Kidney (tissue), 13 donors: ENCODE measurements at regions not wholly inside any gene's neighbourhood (a gene's known extent, or its start where the extent isn't known, plus 50 kb on each side); places are given as distances from the start of the nearest gene placed in this dataset.

Source experiments
- DNase-seq, 5 donors: peaks; one replicate each; pipeline ENCODE4 v3.0.0-alpha.2; 2013 to 2020
- FAIRE-seq: peaks from 2 replicates; lab custom pipeline; 2012; peaks lifted over from hg19 to GRCh38; lab: Jason Lieb, UNC
- H3K27ac ChIP-seq, 2 donors: one replicate each; pipeline ENCODE4 v1.7.0; 2013; ENCODE audit warnings: low read depth in 2 of 2, low read length in 2 of 2, inconsistent platforms in 1 of 2
- H3K27me3 ChIP-seq: one replicate; pipeline ENCODE4 v1.7.1; 2013; ENCODE audit warnings: low read length, inconsistent platforms; ENCODE audit not compliant: control insufficient read depth, insufficient read depth
- H3K36me3 ChIP-seq, 3 donors: one replicate each; pipeline versions ENCODE4 v1.7.0 to v1.7.1; 2013; ENCODE audit warnings: low read length in 3 of 3, control low read depth in 1 of 3, inconsistent platforms in 1 of 3; ENCODE audit not compliant: insufficient read depth in 3 of 3, control insufficient read depth in 2 of 3
- H3K4me1 ChIP-seq, 3 donors: one replicate each; pipeline versions ENCODE4 v1.7.0 to v1.7.1; 2013; ENCODE audit warnings: low read length in 3 of 3, inconsistent platforms in 1 of 3, low read depth in 1 of 3; ENCODE audit not compliant: control insufficient read depth in 2 of 3, insufficient read depth in 2 of 3
- H3K4me3 ChIP-seq, 3 donors: one replicate each; pipeline versions ENCODE4 v1.7.0 to v1.8.1; 2013; ENCODE audit warnings: low read length in 3 of 3, control low read depth in 1 of 3, inconsistent platforms in 1 of 3
- H3K9ac ChIP-seq, 3 donors: one replicate each; pipeline versions ENCODE4 v1.7.0 to v1.7.1; 2013; ENCODE audit warnings: low read length in 3 of 3, control low read depth in 1 of 3, inconsistent platforms in 1 of 3
- H3K9me3 ChIP-seq, 3 donors: one replicate each; pipeline versions ENCODE4 v1.7.0 to v1.7.1; 2013; ENCODE audit warnings: low read length in 3 of 3, control low read depth in 1 of 3, inconsistent platforms in 1 of 3; ENCODE audit not compliant: control insufficient read depth in 2 of 3, insufficient read depth in 1 of 3
- intact Hi-C: fragments of 100-400 bp; cut with DNase I; formaldehyde crosslinking; loops from one replicate; pipeline ENCODE4 v1.11.1; 2022
- TF ChIP-seq, protein P1 (sequence below): IDR thresholded peaks from 3 replicates; pipeline ENCODE4 v1.5.1; 2012; ENCODE audit warnings: mild to moderate bottlenecking, moderate library complexity, borderline replicate concordance; ENCODE audit not compliant: insufficient read depth; ENCODE audit errors: extremely low read depth
- donor health status: control.
- donor health status: control.
- donor health status: control.
- donor health status: control.
- donor health status: control.
- donor health status: DM: yes; HTN: yes; CAD: no.
- donor health status: Normal renal cell carcinoma (clear cell type).

- no peak overlapping the region for H3K9ac ChIP-seq
- H3K4me1 ChIP-seq: no peaks in the 10 kb centered on the region
- H3K27me3 ChIP-seq: no peaks in the 10 kb centered on the region
- H3K27ac ChIP-seq: no peak overlapping the region
- H3K4me3 ChIP-seq: no peak overlapping the region
- FAIRE-seq (no peak), DNase-seq (no peak)
- TF ChIP-seq, protein P1, sequence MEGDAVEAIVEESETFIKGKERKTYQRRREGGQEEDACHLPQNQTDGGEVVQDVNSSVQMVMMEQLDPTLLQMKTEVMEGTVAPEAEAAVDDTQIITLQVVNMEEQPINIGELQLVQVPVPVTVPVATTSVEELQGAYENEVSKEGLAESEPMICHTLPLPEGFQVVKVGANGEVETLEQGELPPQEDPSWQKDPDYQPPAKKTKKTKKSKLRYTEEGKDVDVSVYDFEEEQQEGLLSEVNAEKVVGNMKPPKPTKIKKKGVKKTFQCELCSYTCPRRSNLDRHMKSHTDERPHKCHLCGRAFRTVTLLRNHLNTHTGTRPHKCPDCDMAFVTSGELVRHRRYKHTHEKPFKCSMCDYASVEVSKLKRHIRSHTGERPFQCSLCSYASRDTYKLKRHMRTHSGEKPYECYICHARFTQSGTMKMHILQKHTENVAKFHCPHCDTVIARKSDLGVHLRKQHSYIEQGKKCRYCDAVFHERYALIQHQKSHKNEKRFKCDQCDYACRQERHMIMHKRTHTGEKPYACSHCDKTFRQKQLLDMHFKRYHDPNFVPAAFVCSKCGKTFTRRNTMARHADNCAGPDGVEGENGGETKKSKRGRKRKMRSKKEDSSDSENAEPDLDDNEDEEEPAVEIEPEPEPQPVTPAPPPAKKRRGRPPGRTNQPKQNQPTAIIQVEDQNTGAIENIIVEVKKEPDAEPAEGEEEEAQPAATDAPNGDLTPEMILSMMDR: no peak
- H3K36me3 ChIP-seq: no peaks in the 10 kb centered on the region
- H3K9me3 ChIP-seq: no peaks in the 10 kb centered on the region
- intact Hi-C loops: no loop called here
Measured at GRCh38 chr2:158893474-158893873, 75.0 kb upstream of the TANC1 start.

- FAIRE-seq (no peak), DNase-seq (no peak)
- no peaks in the 10 kb centered on the region for H3K4me1 ChIP-seq
- H3K4me3 ChIP-seq: no peak overlapping the region
- H3K36me3 ChIP-seq: no peaks in the 10 kb centered on the region
- no peak overlapping the region for H3K9ac ChIP-seq
- intact Hi-C loops: no loop called here
- TF ChIP-seq, protein P1: no peak
- no peaks in the 10 kb centered on the region for H3K27me3 ChIP-seq
- H3K9me3 ChIP-seq: no peaks in the 10 kb centered on the region
- H3K27ac ChIP-seq: no peak overlapping the region
Measured at GRCh38 chr2:158894078-158894477, 74.4 kb upstream of the TANC1 start.

DNA sequence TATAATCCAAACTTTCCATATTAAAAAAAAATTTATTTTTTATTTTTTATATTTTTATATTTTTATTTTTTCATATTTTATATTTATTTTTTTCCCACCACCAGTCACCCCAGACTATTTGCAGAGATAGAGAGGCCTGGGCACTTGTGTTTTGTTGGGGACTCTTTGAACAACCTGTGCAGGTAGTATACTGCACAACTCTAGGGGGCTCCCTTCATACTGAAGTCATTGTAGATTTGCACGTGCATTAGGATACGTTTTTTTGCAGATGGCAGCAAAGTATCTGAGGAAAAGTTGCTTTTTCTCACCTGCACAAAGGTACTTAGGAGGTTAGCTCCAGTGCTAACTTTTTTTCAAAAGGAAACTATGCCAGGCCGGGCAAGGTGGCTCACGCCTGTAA, 73.9 kb upstream of the TANC1 start:
- no peak overlapping the region for H3K9ac ChIP-seq
- TF ChIP-seq, protein P1: no peak
- no peaks in the 10 kb centered on the region for H3K9me3 ChIP-seq
- FAIRE-seq: no peak
- H3K27me3 ChIP-seq: no peaks in the 10 kb centered on the region
- no peak for DNase-seq
- H3K4me3 ChIP-seq: no peak overlapping the region
- H3K4me1 ChIP-seq: no peaks in the 10 kb centered on the region
- no peaks in the 10 kb centered on the region for H3K36me3 ChIP-seq
- intact Hi-C loops: no loop called here
- H3K27ac ChIP-seq: no peak overlapping the region

DNA sequence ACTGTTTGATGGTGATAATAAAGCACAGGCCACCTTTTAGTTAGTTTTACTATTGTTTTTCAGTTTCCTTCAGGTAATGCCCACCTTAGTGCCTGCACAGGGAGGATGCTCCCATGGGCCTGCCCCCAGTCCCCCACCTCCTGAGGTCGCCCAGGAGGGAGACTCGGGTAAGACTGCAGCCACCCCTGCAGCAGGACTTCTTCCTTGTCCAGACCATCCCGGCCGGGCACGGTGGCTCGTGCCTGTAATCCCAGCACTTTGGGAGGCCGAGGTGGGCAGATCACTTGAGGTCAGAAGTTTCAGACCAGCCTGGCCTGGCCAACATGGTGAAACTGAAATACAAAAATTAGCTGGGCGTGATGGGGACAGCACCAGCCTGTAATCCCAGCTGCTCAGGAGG, 68.1 kb upstream of the TANC1 start:
- Histone ChIP-seq H3K9me3 (no peaks in the 10 kb centered on the region), H3K4me3 (no peak overlapping the region), H3K36me3 (no peaks in the 10 kb centered on the region), H3K4me1 (no peaks in the 10 kb centered on the region), H3K27me3 (no peaks in the 10 kb centered on the region), H3K9ac (no peak overlapping the region), H3K27ac (no peak overlapping the region)
- FAIRE-seq (no peak), DNase-seq (no peak)
- TF ChIP-seq, protein P1: no peak
- intact Hi-C loops: loop anchor here (10.0 kb wide), 1 partner anchor 214 kb away; no protein-coding TSS in a partner anchor
